DOHH2 (cell line): ENCODE measurements at regions not wholly inside any gene's neighbourhood (a gene's known extent, or its start where the extent isn't known, plus 50 kb on each side); places are given as distances from the start of the nearest gene placed in this dataset.

Experiments
- H3F3A ChIP-seq: fragments of 200-600 bp; sonication (generic), shearing (Covaris generic); 2 replicates; pipeline ENCODE4 v1.6.0; 2016; ENCODE audit warnings: antibody characterized with exemption, mild to moderate bottlenecking; ENCODE audit not compliant: control insufficient read depth, insufficient read depth
- H3K27ac ChIP-seq: fragments of 200-600 bp; sonication (generic); 2 replicates; pipeline ENCODE4 v1.5.1; 2014; ENCODE audit warnings: low read depth, mild to moderate bottlenecking, low read length, moderate library complexity
- H3K27me3 ChIP-seq: fragments of 200-600 bp; sonication (generic); 2 replicates; pipeline ENCODE4 v1.6.1; 2014; ENCODE audit warnings: mild to moderate bottlenecking, low read length, mixed read lengths; ENCODE audit not compliant: control insufficient read depth
- H3K36me3 ChIP-seq: fragments of 200-600 bp; sonication (generic); 2 replicates; pipeline ENCODE4 v1.6.1; 2014; ENCODE audit warnings: mild to moderate bottlenecking, low read length, moderate library complexity, mixed read lengths; ENCODE audit not compliant: control insufficient read depth
- H3K4me1 ChIP-seq: fragments of 200-600 bp; sonication (generic); 2 replicates; pipeline ENCODE4 v1.6.1; 2014; ENCODE audit warnings: mild to moderate bottlenecking, low read length, mixed read lengths; ENCODE audit not compliant: control insufficient read depth
- H3K4me2 ChIP-seq: fragments of 200-600 bp; sonication (generic); 2 replicates; pipeline ENCODE4 v1.6.0; 2014; ENCODE audit warnings: mild to moderate bottlenecking, low read length, moderate library complexity
- H3K4me3 ChIP-seq: fragments of 200-600 bp; sonication (generic); 2 replicates; pipeline ENCODE4 v1.5.1; 2014; ENCODE audit warnings: mild to moderate bottlenecking, low read length, mixed read lengths
- H3K79me2 ChIP-seq: fragments of 200-600 bp; sonication (generic); 2 replicates; pipeline ENCODE4 v1.6.1; 2014; ENCODE audit warnings: mild to moderate bottlenecking, low read length, mixed read lengths; ENCODE audit not compliant: control insufficient read depth
- H3K9me2 ChIP-seq: fragments of 200-600 bp; sonication (generic); replicated peaks from 2 replicates; pipeline ENCODE4 v1.6.1; 2014; ENCODE audit warnings: mild to moderate bottlenecking, low read length, mixed read lengths; ENCODE audit not compliant: control insufficient read depth
- H3K9me3 ChIP-seq: fragments of 200-600 bp; sonication (generic); 2 replicates; pipeline ENCODE4 v1.6.1; 2014; ENCODE audit warnings: antibody characterized with exemption, low read length, mixed read lengths; ENCODE audit not compliant: control insufficient read depth, insufficient read depth
- H4K20me1 ChIP-seq: fragments of 200-600 bp; sonication (generic); 2 replicates; pipeline ENCODE4 v1.6.0; 2014; ENCODE audit warnings: low read depth, mild to moderate bottlenecking, antibody characterized with exemption, low read length, moderate library complexity; ENCODE audit not compliant: control insufficient read depth, insufficient read depth
- CTCF ChIP-seq: fragments of 200-600 bp; sonication (generic); IDR thresholded peaks from one replicate; pipeline ENCODE4 v1.5.1; 2014; ENCODE audit warnings: antibody characterized with exemption, mild to moderate bottlenecking, low read depth, low read length; ENCODE audit not compliant: poor library complexity, severe bottlenecking
- EZH2phosphoT487 ChIP-seq: fragments of 200-600 bp; sonication (generic); IDR thresholded peaks from 2 replicates; pipeline ENCODE4 v1.6.1; 2017; ENCODE audit warnings: borderline replicate concordance, mild to moderate bottlenecking, antibody characterized with exemption, low read length, moderate library complexity, mixed read lengths

GRCh38 chr2:221708902-221709301 lies 136.8 kb upstream of the EPHA4 start:
- Histone ChIP-seq H4K20me1 (no peaks in the 10 kb centered on the region), H3K27me3 (no peaks in the 10 kb centered on the region), H3F3A (no peaks in the 10 kb centered on the region), H3K36me3 (no peaks in the 10 kb centered on the region), H3K4me3 (no peak overlapping the region), H3K9me2 (no peaks in the 10 kb centered on the region; the same call in 1 of the 2 replicates), H3K27ac (no peak overlapping the region), H3K79me2 (no peaks in the 10 kb centered on the region), H3K9me3 (no peaks in the 10 kb centered on the region), H3K4me2 (no peak overlapping the region), H3K4me1 (no peaks in the 10 kb centered on the region)
- TF ChIP-seq EZH2phosphoT487: no peak
- TF ChIP-seq CTCF: no peak

GRCh38 chr2:221705185-221705877 lies 133.2 kb upstream of the EPHA4 start:
- Histone ChIP-seq H3K4me3 (no peak overlapping the region), H3K36me3 (no peaks in the 10 kb centered on the region), H3K27ac (no peak overlapping the region), H3K9me2 (no peaks in the 10 kb centered on the region), H4K20me1 (no peaks in the 10 kb centered on the region), H3F3A (no peaks in the 10 kb centered on the region), H3K4me1 (no peaks in the 10 kb centered on the region), H3K27me3 (no peaks in the 10 kb centered on the region), H3K4me2 (no peak overlapping the region), H3K79me2 (no peaks in the 10 kb centered on the region), H3K9me3 (no peaks in the 10 kb centered on the region)
- no peak for TF ChIP-seq CTCF
- no peak for TF ChIP-seq EZH2phosphoT487

- H3K9me3 ChIP-seq: no peaks in the 10 kb centered on the region
- H4K20me1 ChIP-seq: no peaks in the 10 kb centered on the region
- no peaks in the 10 kb centered on the region for H3K36me3 ChIP-seq
- TF ChIP-seq EZH2phosphoT487 (no peak), CTCF (no peak)
- H3K4me2 ChIP-seq: no peak overlapping the region
- no peaks in the 10 kb centered on the region for H3K79me2 ChIP-seq
- no peaks in the 10 kb centered on the region for H3K9me2 ChIP-seq
- no peak overlapping the region for H3K4me3 ChIP-seq
- no peak overlapping the region for H3K27ac ChIP-seq
- H3K27me3 ChIP-seq: no peaks in the 10 kb centered on the region
- H3F3A ChIP-seq: no peaks in the 10 kb centered on the region
- no peaks in the 10 kb centered on the region for H3K4me1 ChIP-seq
Observed at GRCh38 chr2:221704442-221704841, 132.3 kb upstream of the EPHA4 start.
